HL-60 (cell line): ENCODE measurements at regions not wholly inside any gene's neighbourhood (a gene's known extent, or its start where the extent isn't known, plus 50 kb on each side); places are given as distances from the start of the nearest gene placed in this dataset.
"Not testable (repeated sequence)": the region's sequence is repeated elsewhere in the genome, so short reads cannot be mapped to it uniquely, and the experiment has no call there.

Experiments used
- DNase-seq, 2 experiments: peaks; one replicate each; pipeline ENCODE4 v3.0.0-alpha.2; 2010 to 2020; ENCODE audit warnings: low read depth in 1 of 2, low spot score in 1 of 2
- H3K27ac ChIP-seq: fragments of 250-450 bp; sonication (Bioruptor Pico); replicated peaks from 2 replicates; pipeline ENCODE4 v1.5.1; 2020; ENCODE audit warnings: mild to moderate bottlenecking, moderate library complexity
- H3K27me3 ChIP-seq: fragments of 250-450 bp; sonication (Bioruptor Pico); 2 replicates; pipeline ENCODE4 v1.5.1; 2021; ENCODE audit warnings: mild to moderate bottlenecking, moderate library complexity; ENCODE audit not compliant: insufficient read depth, poor library complexity, severe bottlenecking
- H3K4me3 ChIP-seq: replicated peaks from 2 replicates; pipeline ENCODE4 v1.5.1; 2011; ENCODE audit warnings: mild to moderate bottlenecking, control low read depth, low read length; ENCODE audit not compliant: insufficient read depth
- CTCF ChIP-seq: IDR thresholded peaks from one replicate; pipeline ENCODE4 v1.5.1; 2011; ENCODE audit warnings: low read length, control low read depth, inconsistent platforms; ENCODE audit not compliant: insufficient read depth
- GABPA ChIP-seq: IDR thresholded peaks from 2 replicates; pipeline ENCODE4 v1.6.1; 2012; ENCODE audit warnings: low read depth
- POLR2AphosphoS5 ChIP-seq: IDR thresholded peaks from 2 replicates; pipeline ENCODE4 v1.6.1; 2012; ENCODE audit warnings: low read depth
- SPI1 ChIP-seq: IDR thresholded peaks from 2 replicates; pipeline ENCODE4 v1.6.1; 2012; ENCODE audit warnings: low read depth, mild to moderate bottlenecking, borderline replicate concordance
- TF ChIP-seq, protein P1 (sequence below): IDR thresholded peaks from 2 replicates; pipeline ENCODE4 v1.6.1; 2012; ENCODE audit warnings: low read depth; ENCODE audit not compliant: insufficient replicate concordance

GRCh38 chr12:30169839-30170591 is 386.3 kb upstream of the TMTC1 start:
- no peak for DNase-seq
- H3K27me3 ChIP-seq, result peaks cover 3% of the 10 kb centered on the region
- H3K27ac ChIP-seq, result no peak overlapping the region
- TF ChIP-seq GABPA (no peak), CTCF (no peak)
- TF ChIP-seq, protein P1, sequence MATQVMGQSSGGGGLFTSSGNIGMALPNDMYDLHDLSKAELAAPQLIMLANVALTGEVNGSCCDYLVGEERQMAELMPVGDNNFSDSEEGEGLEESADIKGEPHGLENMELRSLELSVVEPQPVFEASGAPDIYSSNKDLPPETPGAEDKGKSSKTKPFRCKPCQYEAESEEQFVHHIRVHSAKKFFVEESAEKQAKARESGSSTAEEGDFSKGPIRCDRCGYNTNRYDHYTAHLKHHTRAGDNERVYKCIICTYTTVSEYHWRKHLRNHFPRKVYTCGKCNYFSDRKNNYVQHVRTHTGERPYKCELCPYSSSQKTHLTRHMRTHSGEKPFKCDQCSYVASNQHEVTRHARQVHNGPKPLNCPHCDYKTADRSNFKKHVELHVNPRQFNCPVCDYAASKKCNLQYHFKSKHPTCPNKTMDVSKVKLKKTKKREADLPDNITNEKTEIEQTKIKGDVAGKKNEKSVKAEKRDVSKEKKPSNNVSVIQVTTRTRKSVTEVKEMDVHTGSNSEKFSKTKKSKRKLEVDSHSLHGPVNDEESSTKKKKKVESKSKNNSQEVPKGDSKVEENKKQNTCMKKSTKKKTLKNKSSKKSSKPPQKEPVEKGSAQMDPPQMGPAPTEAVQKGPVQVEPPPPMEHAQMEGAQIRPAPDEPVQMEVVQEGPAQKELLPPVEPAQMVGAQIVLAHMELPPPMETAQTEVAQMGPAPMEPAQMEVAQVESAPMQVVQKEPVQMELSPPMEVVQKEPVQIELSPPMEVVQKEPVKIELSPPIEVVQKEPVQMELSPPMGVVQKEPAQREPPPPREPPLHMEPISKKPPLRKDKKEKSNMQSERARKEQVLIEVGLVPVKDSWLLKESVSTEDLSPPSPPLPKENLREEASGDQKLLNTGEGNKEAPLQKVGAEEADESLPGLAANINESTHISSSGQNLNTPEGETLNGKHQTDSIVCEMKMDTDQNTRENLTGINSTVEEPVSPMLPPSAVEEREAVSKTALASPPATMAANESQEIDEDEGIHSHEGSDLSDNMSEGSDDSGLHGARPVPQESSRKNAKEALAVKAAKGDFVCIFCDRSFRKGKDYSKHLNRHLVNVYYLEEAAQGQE, result peak; percentile 46
- H3K4me3 ChIP-seq, result no peak overlapping the region

GRCh38 chr12:30166006-30166795 is 382.5 kb upstream of the TMTC1 start:
- no peak overlapping the region for H3K4me3 ChIP-seq
- TF ChIP-seq GABPA (no peak), POLR2AphosphoS5 (no peak), CTCF (no peak), SPI1 (no peak)
- TF ChIP-seq, protein P1, result no peak
- peaks cover 2% of the 10 kb centered on the region for H3K27me3 ChIP-seq
- H3K27ac ChIP-seq, result no peak overlapping the region
- no peak for DNase-seq

DNA sequence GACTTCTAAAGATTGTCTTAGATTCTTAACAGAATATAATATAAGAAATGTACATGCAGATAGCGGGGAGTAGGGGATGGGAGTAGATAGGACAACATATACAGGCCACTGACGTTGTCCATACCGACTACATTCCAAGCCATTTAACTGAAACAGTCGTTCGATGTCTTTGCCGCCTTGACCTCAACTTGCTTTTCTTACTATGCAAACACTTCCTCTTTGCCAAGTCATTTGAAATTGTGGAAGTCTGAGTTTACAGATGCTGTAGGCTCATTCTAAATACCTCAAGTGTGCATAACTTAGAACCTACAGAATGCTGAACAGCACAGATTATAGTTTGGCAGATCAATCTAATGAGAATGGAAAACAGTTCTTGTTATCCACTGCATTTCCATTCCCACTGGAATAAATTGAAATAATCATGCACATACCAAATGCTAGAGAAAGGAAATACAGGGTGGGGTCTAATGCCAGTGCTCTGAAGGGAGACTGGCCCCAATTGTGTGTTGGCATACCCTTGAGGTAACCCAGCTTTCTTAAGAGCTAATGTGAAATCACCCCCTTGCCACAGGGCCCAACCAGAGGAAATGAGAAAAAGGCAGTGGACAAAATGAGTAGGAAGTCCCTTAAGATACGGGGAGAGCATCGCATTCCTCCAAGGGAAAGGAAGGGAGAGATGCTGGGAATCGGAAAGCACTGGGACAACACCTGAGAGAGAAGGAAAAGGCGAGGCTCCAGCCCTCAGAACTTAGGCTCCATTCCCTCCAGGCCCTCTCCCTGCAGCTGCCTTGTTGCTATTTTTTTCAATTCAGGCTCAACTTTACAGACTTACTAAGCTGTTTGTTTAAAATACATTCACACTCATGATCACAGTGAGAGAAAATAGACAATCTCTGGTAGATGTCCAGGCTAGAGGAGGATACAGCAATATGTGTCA is 380.9 kb upstream of the TMTC1 start:
- TF ChIP-seq CTCF, result no peak
- TF ChIP-seq SPI1, result peak; percentile 76
- H3K27me3 ChIP-seq, result no peaks in the 10 kb centered on the region
- H3K27ac ChIP-seq, result no peak overlapping the region
- no peak for DNase-seq
- H3K4me3 ChIP-seq, result no peak overlapping the region

DNA sequence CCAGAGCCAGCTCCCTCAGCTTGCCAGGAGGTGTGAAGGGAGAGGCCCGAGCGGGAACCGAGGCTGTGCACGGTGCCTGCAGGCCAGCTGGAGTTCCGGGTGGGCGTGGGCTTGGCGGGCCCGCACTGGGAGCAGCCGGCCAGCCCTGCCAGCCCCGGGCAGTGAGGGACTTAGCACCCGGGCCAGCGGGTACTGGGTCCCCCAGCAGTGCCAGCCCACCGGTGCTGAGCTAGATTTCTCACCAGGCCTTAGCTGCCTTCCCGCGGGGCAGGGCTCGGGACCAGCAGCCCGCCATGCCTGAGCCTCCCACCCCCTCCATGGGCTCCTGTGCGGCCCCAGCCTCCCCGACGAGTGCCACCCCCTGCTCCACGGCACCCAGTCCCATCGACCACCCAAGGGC is 373.1 kb upstream of the TMTC1 start:
- not testable (repeated sequence) for H3K27ac ChIP-seq, H3K4me3 ChIP-seq, DNase-seq, H3K27me3 ChIP-seq
